ENCODE measurements at regions not wholly inside any gene's neighbourhood (a gene's known extent, or its start where the extent isn't known, plus 50 kb on each side); places are given as distances from the start of the nearest gene placed in this dataset.

- TF ChIP-seq, protein P1, sequence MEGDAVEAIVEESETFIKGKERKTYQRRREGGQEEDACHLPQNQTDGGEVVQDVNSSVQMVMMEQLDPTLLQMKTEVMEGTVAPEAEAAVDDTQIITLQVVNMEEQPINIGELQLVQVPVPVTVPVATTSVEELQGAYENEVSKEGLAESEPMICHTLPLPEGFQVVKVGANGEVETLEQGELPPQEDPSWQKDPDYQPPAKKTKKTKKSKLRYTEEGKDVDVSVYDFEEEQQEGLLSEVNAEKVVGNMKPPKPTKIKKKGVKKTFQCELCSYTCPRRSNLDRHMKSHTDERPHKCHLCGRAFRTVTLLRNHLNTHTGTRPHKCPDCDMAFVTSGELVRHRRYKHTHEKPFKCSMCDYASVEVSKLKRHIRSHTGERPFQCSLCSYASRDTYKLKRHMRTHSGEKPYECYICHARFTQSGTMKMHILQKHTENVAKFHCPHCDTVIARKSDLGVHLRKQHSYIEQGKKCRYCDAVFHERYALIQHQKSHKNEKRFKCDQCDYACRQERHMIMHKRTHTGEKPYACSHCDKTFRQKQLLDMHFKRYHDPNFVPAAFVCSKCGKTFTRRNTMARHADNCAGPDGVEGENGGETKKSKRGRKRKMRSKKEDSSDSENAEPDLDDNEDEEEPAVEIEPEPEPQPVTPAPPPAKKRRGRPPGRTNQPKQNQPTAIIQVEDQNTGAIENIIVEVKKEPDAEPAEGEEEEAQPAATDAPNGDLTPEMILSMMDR (conservative IDR thresholded peaks at IDR 0.05; ENCODE audit: low read depth in 2 of 2) = no peak
- TF ChIP-seq STAT1 (IDR thresholded peaks at IDR 0.05; ENCODE audit: unreplicated experiment) (no peak), POLR2AphosphoS5 (IDR thresholded peaks at IDR 0.05; ENCODE audit: low read depth) (no peak), ZNF114 (CRISPR knock-in tag; IDR thresholded peaks at IDR 0.05) (no peak), EZH2phosphoT487 (IDR thresholded peaks at IDR 0.05; ENCODE audit: unreplicated experiment) (no peak), EZH2 (IDR thresholded peaks at IDR 0.05; ENCODE audit: low read depth, unreplicated experiment) (no peak), REST (IDR thresholded peaks at IDR 0.05; ENCODE audit: unreplicated experiment) (no peak)
- TF ChIP-seq, protein P2, sequence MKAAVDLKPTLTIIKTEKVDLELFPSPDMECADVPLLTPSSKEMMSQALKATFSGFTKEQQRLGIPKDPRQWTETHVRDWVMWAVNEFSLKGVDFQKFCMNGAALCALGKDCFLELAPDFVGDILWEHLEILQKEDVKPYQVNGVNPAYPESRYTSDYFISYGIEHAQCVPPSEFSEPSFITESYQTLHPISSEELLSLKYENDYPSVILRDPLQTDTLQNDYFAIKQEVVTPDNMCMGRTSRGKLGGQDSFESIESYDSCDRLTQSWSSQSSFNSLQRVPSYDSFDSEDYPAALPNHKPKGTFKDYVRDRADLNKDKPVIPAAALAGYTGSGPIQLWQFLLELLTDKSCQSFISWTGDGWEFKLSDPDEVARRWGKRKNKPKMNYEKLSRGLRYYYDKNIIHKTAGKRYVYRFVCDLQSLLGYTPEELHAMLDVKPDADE (IDR thresholded peaks at IDR 0.05) = no peak
Measured at GRCh38 chr5:4874097-4874496, 266.0 kb upstream of the ADAMTS16 start.

Measured in GM23338 (cell line).